ENCODE measurements at regions not wholly inside any gene's neighbourhood (a gene's known extent, or its start where the extent isn't known, plus 50 kb on each side); places are given as distances from the start of the nearest gene placed in this dataset.

DNA sequence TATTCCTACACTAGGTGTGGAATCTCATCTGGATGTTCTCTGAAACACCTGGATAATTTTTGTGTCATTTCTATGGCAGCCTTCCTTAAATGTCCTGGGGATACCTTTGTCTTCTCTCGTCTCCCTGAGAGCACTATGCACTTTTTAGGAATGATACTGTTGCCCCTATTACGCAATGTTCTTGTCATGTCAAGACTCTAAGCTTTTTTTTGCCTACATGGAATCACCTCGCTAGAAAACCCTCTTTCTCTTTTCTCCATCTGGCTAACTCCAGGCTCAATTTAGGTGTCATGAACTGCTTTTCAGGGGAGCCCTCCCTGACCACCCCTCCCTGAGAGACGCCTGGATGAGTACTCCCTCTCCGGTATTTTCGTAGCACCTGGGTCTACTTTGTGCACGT is 81.3 kb downstream of the SOX2 start:
- H3K4me1 ChIP-seq (ENCODE audit: insufficient read depth, low read length) = no peaks in the 10 kb centered on the region
- no peaks in the 10 kb centered on the region for H3K9me3 ChIP-seq (ENCODE audit: low read depth, low read length)
- no peaks in the 10 kb centered on the region for H4K20me1 ChIP-seq (ENCODE audit: insufficient read depth, low read length)
- no peak overlapping the region for H3K27ac ChIP-seq (ENCODE audit: low read depth, low read length)
- no peak for DNase-seq (ENCODE audit: insufficient read length, low spot score, missing footprints)
- no peaks in the 10 kb centered on the region for H3K79me2 ChIP-seq (ENCODE audit: insufficient read depth, low read length)
- TF ChIP-seq, protein P1, sequence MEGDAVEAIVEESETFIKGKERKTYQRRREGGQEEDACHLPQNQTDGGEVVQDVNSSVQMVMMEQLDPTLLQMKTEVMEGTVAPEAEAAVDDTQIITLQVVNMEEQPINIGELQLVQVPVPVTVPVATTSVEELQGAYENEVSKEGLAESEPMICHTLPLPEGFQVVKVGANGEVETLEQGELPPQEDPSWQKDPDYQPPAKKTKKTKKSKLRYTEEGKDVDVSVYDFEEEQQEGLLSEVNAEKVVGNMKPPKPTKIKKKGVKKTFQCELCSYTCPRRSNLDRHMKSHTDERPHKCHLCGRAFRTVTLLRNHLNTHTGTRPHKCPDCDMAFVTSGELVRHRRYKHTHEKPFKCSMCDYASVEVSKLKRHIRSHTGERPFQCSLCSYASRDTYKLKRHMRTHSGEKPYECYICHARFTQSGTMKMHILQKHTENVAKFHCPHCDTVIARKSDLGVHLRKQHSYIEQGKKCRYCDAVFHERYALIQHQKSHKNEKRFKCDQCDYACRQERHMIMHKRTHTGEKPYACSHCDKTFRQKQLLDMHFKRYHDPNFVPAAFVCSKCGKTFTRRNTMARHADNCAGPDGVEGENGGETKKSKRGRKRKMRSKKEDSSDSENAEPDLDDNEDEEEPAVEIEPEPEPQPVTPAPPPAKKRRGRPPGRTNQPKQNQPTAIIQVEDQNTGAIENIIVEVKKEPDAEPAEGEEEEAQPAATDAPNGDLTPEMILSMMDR (IDR thresholded peaks at IDR 0.05; ENCODE audit: extremely low read depth, low read depth, low read length) = no peak
- no peak overlapping the region for H3K4me3 ChIP-seq (ENCODE audit: insufficient read depth, low read length)
- no peak overlapping the region for H2AFZ ChIP-seq (ENCODE audit: low read length)
- H3K27me3 ChIP-seq (ENCODE audit: insufficient read depth, low read length) = no peaks in the 10 kb centered on the region
- H3K4me2 ChIP-seq (ENCODE audit: insufficient read depth, low read length) = no peak overlapping the region
- no peaks in the 10 kb centered on the region for H3K36me3 ChIP-seq (ENCODE audit: insufficient read depth, low read length)

- Histone ChIP-seq H3K4me3 (ENCODE audit: insufficient read depth, low read length) (no peak overlapping the region), H3K4me1 (ENCODE audit: insufficient read depth, low read length) (no peaks in the 10 kb centered on the region), H4K20me1 (ENCODE audit: insufficient read depth, low read length) (no peaks in the 10 kb centered on the region), H3K79me2 (ENCODE audit: insufficient read depth, low read length) (no peaks in the 10 kb centered on the region), H3K27ac (ENCODE audit: low read depth, low read length) (no peak overlapping the region), H2AFZ (ENCODE audit: low read length) (no peak overlapping the region), H3K9me3 (ENCODE audit: low read depth, low read length) (no peaks in the 10 kb centered on the region), H3K4me2 (ENCODE audit: insufficient read depth, low read length) (no peak overlapping the region), H3K36me3 (ENCODE audit: insufficient read depth, low read length) (no peaks in the 10 kb centered on the region), H3K27me3 (ENCODE audit: insufficient read depth, low read length) (no peaks in the 10 kb centered on the region)
- TF ChIP-seq, protein P1 (IDR thresholded peaks at IDR 0.05; ENCODE audit: extremely low read depth, low read depth, low read length) = no peak
- DNase-seq (ENCODE audit: insufficient read length, low spot score, missing footprints) = no peak
These were observed 82.5 kb downstream of the SOX2 start for GRCh38 chr3:181794011-181794790.

GRCh38 chr3:181796641-181797040 is 84.9 kb downstream of the SOX2 start:
- no peaks in the 10 kb centered on the region for H3K9me3 ChIP-seq (ENCODE audit: low read depth, low read length)
- no peaks in the 10 kb centered on the region for H3K36me3 ChIP-seq (ENCODE audit: insufficient read depth, low read length)
- H3K27me3 ChIP-seq (ENCODE audit: insufficient read depth, low read length) = no peaks in the 10 kb centered on the region
- no peak overlapping the region for H3K4me3 ChIP-seq (ENCODE audit: insufficient read depth, low read length)
- no peak overlapping the region for H3K27ac ChIP-seq (ENCODE audit: low read depth, low read length)
- no peaks in the 10 kb centered on the region for H4K20me1 ChIP-seq (ENCODE audit: insufficient read depth, low read length)
- H2AFZ ChIP-seq (ENCODE audit: low read length) = no peak overlapping the region
- no peak for DNase-seq (ENCODE audit: insufficient read length, low spot score, missing footprints)
- no peak overlapping the region for H3K4me2 ChIP-seq (ENCODE audit: insufficient read depth, low read length)
- no peaks in the 10 kb centered on the region for H3K79me2 ChIP-seq (ENCODE audit: insufficient read depth, low read length)
- TF ChIP-seq, protein P1 (IDR thresholded peaks at IDR 0.05; ENCODE audit: extremely low read depth, low read depth, low read length) = no peak
- no peaks in the 10 kb centered on the region for H3K4me1 ChIP-seq (ENCODE audit: insufficient read depth, low read length)

- DNase-seq (ENCODE audit: insufficient read length, low spot score, missing footprints) = no peak
- H2AFZ ChIP-seq (ENCODE audit: low read length) = no peak overlapping the region
- TF ChIP-seq, protein P1 (IDR thresholded peaks at IDR 0.05; ENCODE audit: extremely low read depth, low read depth, low read length) = no peak
These were observed 85.7 kb downstream of the SOX2 start for GRCh38 chr3:181797431-181797830.

More at GRCh38 chr3:181797431-181797830, 85.7 kb downstream of the SOX2 start:
- no peak overlapping the region for H3K27ac ChIP-seq (ENCODE audit: low read depth, low read length)
- no peaks in the 10 kb centered on the region for H3K4me1 ChIP-seq (ENCODE audit: insufficient read depth, low read length)
- no peak overlapping the region for H3K4me3 ChIP-seq (ENCODE audit: insufficient read depth, low read length)
- no peaks in the 10 kb centered on the region for H3K27me3 ChIP-seq (ENCODE audit: insufficient read depth, low read length)
- H3K79me2 ChIP-seq (ENCODE audit: insufficient read depth, low read length) = no peaks in the 10 kb centered on the region
- no peaks in the 10 kb centered on the region for H3K36me3 ChIP-seq (ENCODE audit: insufficient read depth, low read length)
- no peaks in the 10 kb centered on the region for H4K20me1 ChIP-seq (ENCODE audit: insufficient read depth, low read length)
- H3K4me2 ChIP-seq (ENCODE audit: insufficient read depth, low read length) = no peak overlapping the region
- no peaks in the 10 kb centered on the region for H3K9me3 ChIP-seq (ENCODE audit: low read depth, low read length)
